ENCODE measurements at regions not wholly inside any gene's neighbourhood (a gene's known extent, or its start where the extent isn't known, plus 50 kb on each side); places are given as distances from the start of the nearest gene placed in this dataset.

DNA sequence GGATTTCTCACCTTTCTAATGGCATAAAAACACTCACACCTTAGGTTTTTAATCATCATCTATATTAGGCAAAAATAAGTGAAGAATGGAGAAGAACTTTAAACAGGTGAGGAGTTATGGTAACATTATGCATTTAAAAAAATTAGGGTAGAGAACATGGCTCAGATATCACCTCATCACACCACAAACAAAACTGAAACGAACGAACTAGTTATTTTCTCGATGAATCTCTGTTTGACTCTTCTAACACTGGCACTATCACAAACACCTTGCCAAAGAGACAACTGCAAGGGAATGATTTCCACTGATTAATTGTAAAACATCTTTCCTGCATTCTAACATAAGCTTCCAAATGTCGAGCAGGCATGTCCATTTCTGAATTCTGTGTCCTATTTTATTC is 286.1 kb upstream of the GJE1 start:
- CTCF ChIA-PET (ENCODE audit: low intra/inter-chr PET ratio), result no interaction called here
- FAIRE-seq, result no peak
- POLR2A ChIA-PET, result interaction anchor here (0.6 kb wide), 1 partner anchor 15 kb away, joined by 3 read pairs; no protein-coding TSS in a partner anchor

More for the DNA sequence above, 286.1 kb upstream of the GJE1 start:
- no peaks in the 10 kb centered on the region for H3K9me1 ChIP-seq (ENCODE audit: control insufficient read depth, insufficient read depth, low read length)
- no peaks in the 10 kb centered on the region for H3K79me2 ChIP-seq (ENCODE audit: control insufficient read depth, insufficient read depth, low read length)
- TF ChIP-seq, protein P1, sequence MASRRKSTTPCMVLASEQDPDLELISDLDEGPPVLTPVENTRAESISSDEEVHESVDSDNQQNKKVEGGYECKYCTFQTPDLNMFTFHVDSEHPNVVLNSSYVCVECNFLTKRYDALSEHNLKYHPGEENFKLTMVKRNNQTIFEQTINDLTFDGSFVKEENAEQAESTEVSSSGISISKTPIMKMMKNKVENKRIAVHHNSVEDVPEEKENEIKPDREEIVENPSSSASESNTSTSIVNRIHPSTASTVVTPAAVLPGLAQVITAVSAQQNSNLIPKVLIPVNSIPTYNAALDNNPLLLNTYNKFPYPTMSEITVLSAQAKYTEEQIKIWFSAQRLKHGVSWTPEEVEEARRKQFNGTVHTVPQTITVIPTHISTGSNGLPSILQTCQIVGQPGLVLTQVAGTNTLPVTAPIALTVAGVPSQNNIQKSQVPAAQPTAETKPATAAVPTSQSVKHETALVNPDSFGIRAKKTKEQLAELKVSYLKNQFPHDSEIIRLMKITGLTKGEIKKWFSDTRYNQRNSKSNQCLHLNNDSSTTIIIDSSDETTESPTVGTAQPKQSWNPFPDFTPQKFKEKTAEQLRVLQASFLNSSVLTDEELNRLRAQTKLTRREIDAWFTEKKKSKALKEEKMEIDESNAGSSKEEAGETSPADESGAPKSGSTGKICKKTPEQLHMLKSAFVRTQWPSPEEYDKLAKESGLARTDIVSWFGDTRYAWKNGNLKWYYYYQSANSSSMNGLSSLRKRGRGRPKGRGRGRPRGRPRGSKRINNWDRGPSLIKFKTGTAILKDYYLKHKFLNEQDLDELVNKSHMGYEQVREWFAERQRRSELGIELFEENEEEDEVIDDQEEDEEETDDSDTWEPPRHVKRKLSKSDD (conservative IDR thresholded peaks at IDR 0.05; ENCODE audit: low read length), result no peak
- TF ChIP-seq ZNF41 (CRISPR knock-in tag; conservative IDR thresholded peaks at IDR 0.05) (no peak), MCM7 (IDR thresholded peaks at IDR 0.05) (no peak)
- no peak for ATAC-seq
- H3K4me2 ChIP-seq (ENCODE audit: insufficient read depth, low read length), result no peak overlapping the region
- no peaks in the 10 kb centered on the region for H3K27me3 ChIP-seq (ENCODE audit: control insufficient read depth in 2 of 2, insufficient read depth in 2 of 2, low read length in 2 of 2)
- no peak overlapping the region for H3K4me3 ChIP-seq
- no peaks in the 10 kb centered on the region for H3K36me3 ChIP-seq (ENCODE audit: control insufficient read depth, insufficient read depth, low read length)
- in situ Hi-C loops (cut with MboI) (no loop called here), intact Hi-C loops (cut with micrococcal nuclease) (no loop called here)
- no peak for DNase-seq (ENCODE audit: extremely low read depth in 1 of 4, low spot score in 3 of 4)
- WGBS (ENCODE audit: insufficient coverage, low coverage, missing lambda C conversion rate), result 22% methylated on average over 4 of the region's 4 CpGs
- no peaks in the 10 kb centered on the region for H4K20me1 ChIP-seq (replicated peaks; ENCODE audit: control insufficient read depth, insufficient read depth, low read length)
- no peaks in the 10 kb centered on the region for H3K9me3 ChIP-seq (replicated peaks; ENCODE audit: control insufficient read depth, insufficient read depth, low read depth, low read length)
- H2AFZ ChIP-seq (ENCODE audit: low read depth, low read length), result no peak overlapping the region
- no TSS peak for BruUV-seq (replicated peaks)
- H3K4me1 ChIP-seq (replicated peaks in 1 of 2; ENCODE audit: control insufficient read depth in 2 of 2, insufficient read depth in 2 of 2, low read length in 2 of 2), result no peaks in the 10 kb centered on the region
- H3K27ac ChIP-seq (ENCODE audit: extremely low read depth, low read depth, low read length), result no peak overlapping the region
- no peak overlapping the region for H3K9ac ChIP-seq (ENCODE audit: insufficient read depth in 1 of 2, low read depth in 2 of 2, low read length in 2 of 2)

Measured in K562 (cell line).